Duodenal mucosa (tissue), 2 donors: ENCODE measurements at regions not wholly inside any gene's neighbourhood (a gene's known extent, or its start where the extent isn't known, plus 50 kb on each side); places are given as distances from the start of the nearest gene placed in this dataset.
"Not testable (repeated sequence)": the region's sequence is repeated elsewhere in the genome, so short reads cannot be mapped to it uniquely, and the experiment has no call there.

Source experiments
- H3K27ac ChIP-seq: one replicate; pipeline ENCODE4 v1.7.0; 2013; ENCODE audit warnings: low read depth, low read length
- H3K27me3 ChIP-seq, 2 donors: one replicate each; pipeline ENCODE4 v1.7.0; 2013; ENCODE audit warnings: low read length in 2 of 2, control low read depth in 1 of 2; ENCODE audit not compliant: insufficient read depth in 2 of 2, control insufficient read depth in 1 of 2
- H3K36me3 ChIP-seq, 2 donors: one replicate each; pipeline ENCODE4 v1.7.0; 2013; ENCODE audit warnings: low read length in 2 of 2, control low read depth in 1 of 2; ENCODE audit not compliant: insufficient read depth in 2 of 2, control insufficient read depth in 1 of 2
- H3K4me1 ChIP-seq, 2 donors: one replicate each; pipeline ENCODE4 v1.7.0; 2013; ENCODE audit warnings: low read length in 2 of 2, control low read depth in 1 of 2; ENCODE audit not compliant: insufficient read depth in 2 of 2, control insufficient read depth in 1 of 2
- H3K4me3 ChIP-seq, 2 donors: one replicate each; pipeline ENCODE4 v1.7.0; 2013; ENCODE audit warnings: low read length in 2 of 2, low read depth in 1 of 2
- H3K9ac ChIP-seq, 2 donors: one replicate each; pipeline ENCODE4 v1.7.0; 2013; ENCODE audit warnings: low read length in 2 of 2, low read depth in 1 of 2
- H3K9me3 ChIP-seq, 2 donors: one replicate each; pipeline ENCODE4 v1.7.0; 2013; ENCODE audit warnings: low read length in 2 of 2, control low read depth in 1 of 2; ENCODE audit not compliant: control insufficient read depth in 1 of 2

- Histone ChIP-seq H3K4me3 (no peak overlapping the region), H3K27ac (no peak overlapping the region), H3K4me1 (no peaks in the 10 kb centered on the region), H3K9me3 (no peaks in the 10 kb centered on the region), H3K36me3 (no peaks in the 10 kb centered on the region), H3K9ac (no peak overlapping the region), H3K27me3 (no peaks in the 10 kb centered on the region)
Measured at GRCh38 chr5:167389537-167389936, 901.9 kb upstream of the WWC1 start.

DNA sequence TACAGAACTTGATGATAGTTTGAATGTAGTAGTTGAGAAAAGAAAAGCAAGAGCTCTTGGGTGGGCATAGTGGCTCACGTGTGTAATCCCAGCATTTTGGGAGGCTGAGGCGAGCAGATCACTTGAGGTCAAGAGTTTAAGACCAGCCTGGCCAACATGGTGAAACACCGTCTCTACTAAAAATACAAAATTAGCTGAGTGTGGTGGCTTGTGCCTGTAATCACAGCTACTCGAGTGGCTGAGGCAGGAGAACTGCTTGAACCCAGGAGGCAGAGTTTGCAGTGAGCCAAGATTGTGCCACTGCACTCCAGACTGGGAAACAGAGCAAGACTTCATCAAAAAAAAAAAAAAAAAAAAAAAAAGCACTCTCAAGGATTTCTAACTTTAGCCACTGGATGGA, 900.2 kb upstream of the WWC1 start:
- not testable (repeated sequence) for H3K36me3 ChIP-seq, H3K27me3 ChIP-seq, H3K4me3 ChIP-seq, H3K9me3 ChIP-seq, H3K9ac ChIP-seq, H3K4me1 ChIP-seq, H3K27ac ChIP-seq

DNA sequence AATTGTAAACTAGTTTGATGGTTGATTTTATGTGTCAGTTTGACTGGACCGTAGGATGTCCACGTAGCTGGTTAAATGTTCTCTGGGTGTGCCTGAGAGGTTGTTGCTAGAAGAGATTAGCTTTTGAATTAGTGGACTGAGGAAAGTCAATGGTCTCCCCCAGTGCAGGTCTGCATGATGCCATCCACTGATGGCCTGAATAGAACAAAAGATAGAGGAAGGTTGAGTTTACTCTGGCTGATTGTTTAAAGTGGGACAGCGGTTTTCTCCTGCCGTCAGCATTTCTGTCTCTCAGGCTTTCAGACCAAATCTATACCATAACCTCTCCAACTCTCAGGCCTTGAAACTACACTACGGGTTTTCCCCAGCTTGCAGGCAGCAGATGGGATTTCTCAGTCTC, 899.2 kb upstream of the WWC1 start:
- H3K4me3 ChIP-seq = no peak overlapping the region
- no peaks in the 10 kb centered on the region for H3K4me1 ChIP-seq
- H3K27ac ChIP-seq = no peak overlapping the region
- no peaks in the 10 kb centered on the region for H3K36me3 ChIP-seq
- H3K9ac ChIP-seq = no peak overlapping the region
- H3K27me3 ChIP-seq = no peaks in the 10 kb centered on the region
- no peaks in the 10 kb centered on the region for H3K9me3 ChIP-seq

- Histone ChIP-seq H3K4me3 (no peak overlapping the region), H3K9ac (no peak overlapping the region), H3K27me3 (no peaks in the 10 kb centered on the region), H3K36me3 (no peaks in the 10 kb centered on the region), H3K4me1 (no peaks in the 10 kb centered on the region), H3K9me3 (no peaks in the 10 kb centered on the region), H3K27ac (no peak overlapping the region)
Measured at GRCh38 chr5:167393358-167393757, 898.1 kb upstream of the WWC1 start.

DNA sequence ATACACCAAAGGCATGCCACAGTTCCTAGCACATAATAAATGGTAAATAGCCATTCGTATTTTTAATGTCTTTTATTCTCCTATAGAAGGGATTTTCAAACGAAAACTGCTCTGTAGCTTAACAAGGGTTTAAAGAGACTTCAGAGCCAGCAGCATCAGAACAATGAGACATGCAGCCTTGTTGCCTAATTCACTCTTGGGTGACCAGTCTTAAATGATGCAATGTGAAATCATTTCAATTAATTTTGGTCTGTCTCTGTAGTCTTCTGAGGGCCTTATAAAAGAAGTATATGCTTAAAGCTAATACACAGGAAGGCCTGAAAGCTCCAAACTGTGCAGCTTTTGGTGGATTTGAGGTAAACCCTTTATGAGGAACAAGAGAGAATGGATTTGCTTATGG, 888.8 kb upstream of the WWC1 start:
- Histone ChIP-seq H3K4me3 (no peak overlapping the region), H3K9me3 (no peaks in the 10 kb centered on the region), H3K36me3 (no peaks in the 10 kb centered on the region), H3K27ac (no peak overlapping the region), H3K4me1 (peaks cover 0 to 7% of the 10 kb centered on the region in 2 donors), H3K9ac (no peak overlapping the region), H3K27me3 (no peaks in the 10 kb centered on the region)

DNA sequence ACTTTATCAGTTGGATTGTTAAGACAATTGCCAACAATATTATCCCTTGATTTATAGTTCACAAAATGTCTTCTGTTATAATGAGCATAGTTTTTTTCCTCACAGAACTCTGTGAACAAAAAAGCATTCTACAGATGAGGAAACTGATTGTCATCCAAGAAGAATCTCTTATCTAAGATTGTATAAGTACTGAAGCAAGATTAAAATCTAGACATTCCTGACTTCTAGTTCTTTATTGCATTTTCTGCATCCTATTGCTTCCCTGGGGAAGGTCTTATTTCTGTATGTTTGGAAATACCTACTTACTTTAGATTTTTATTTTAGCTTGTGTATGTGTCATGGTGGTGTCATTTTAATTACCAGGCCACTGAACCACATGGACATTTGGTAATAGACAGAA, 884.9 kb upstream of the WWC1 start:
- no peak overlapping the region for H3K9ac ChIP-seq
- no peaks in the 10 kb centered on the region for H3K9me3 ChIP-seq
- H3K4me3 ChIP-seq = no peak overlapping the region
- H3K27me3 ChIP-seq = no peaks in the 10 kb centered on the region
- peaks cover 0 to 7% of the 10 kb centered on the region in 2 donors for H3K4me1 ChIP-seq
- H3K36me3 ChIP-seq = no peaks in the 10 kb centered on the region
- no peak overlapping the region for H3K27ac ChIP-seq

- Histone ChIP-seq H3K9ac (no peak overlapping the region), H3K27me3 (no peaks in the 10 kb centered on the region), H3K4me1 (peaks cover 9 to 12% of the 10 kb centered on the region in 2 donors), H3K9me3 (no peaks in the 10 kb centered on the region), H3K36me3 (no peaks in the 10 kb centered on the region), H3K27ac (no peak overlapping the region), H3K4me3 (no peak overlapping the region)
Measured at GRCh38 chr5:167412556-167412955, 878.9 kb upstream of the WWC1 start.

DNA sequence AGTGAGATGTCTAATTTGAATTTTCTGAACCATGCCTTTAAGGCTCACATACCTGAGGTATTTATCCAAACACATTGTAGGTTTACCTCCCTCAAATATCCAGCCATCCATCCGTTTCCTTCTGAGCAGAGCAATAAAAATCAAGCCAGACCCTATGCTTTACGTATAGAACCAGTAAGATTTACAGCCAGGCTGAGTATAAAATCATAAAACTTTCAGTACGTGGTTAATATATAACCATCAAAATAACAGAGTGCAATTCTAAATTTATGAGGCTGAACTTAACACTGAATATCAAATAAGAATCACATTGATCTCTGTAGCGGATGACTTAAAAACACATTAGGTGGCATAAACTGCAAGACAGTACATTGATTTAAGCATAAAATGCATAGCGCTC, 877.9 kb upstream of the WWC1 start:
- Histone ChIP-seq H3K27ac (no peak overlapping the region), H3K36me3 (no peaks in the 10 kb centered on the region), H3K4me1 (peaks cover 9 to 12% of the 10 kb centered on the region in 2 donors), H3K9ac (no peak overlapping the region), H3K4me3 (no peak overlapping the region), H3K9me3 (no peaks in the 10 kb centered on the region), H3K27me3 (no peaks in the 10 kb centered on the region)

GRCh38 chr5:167414611-167415010, 876.8 kb upstream of the WWC1 start:
- Histone ChIP-seq H3K9ac (no peak overlapping the region), H3K36me3 (no peaks in the 10 kb centered on the region), H3K27ac (no peak overlapping the region), H3K4me3 (no peak overlapping the region), H3K27me3 (no peaks in the 10 kb centered on the region), H3K9me3 (no peaks in the 10 kb centered on the region), H3K4me1 (peaks cover 9 to 12% of the 10 kb centered on the region in 2 donors)

DNA sequence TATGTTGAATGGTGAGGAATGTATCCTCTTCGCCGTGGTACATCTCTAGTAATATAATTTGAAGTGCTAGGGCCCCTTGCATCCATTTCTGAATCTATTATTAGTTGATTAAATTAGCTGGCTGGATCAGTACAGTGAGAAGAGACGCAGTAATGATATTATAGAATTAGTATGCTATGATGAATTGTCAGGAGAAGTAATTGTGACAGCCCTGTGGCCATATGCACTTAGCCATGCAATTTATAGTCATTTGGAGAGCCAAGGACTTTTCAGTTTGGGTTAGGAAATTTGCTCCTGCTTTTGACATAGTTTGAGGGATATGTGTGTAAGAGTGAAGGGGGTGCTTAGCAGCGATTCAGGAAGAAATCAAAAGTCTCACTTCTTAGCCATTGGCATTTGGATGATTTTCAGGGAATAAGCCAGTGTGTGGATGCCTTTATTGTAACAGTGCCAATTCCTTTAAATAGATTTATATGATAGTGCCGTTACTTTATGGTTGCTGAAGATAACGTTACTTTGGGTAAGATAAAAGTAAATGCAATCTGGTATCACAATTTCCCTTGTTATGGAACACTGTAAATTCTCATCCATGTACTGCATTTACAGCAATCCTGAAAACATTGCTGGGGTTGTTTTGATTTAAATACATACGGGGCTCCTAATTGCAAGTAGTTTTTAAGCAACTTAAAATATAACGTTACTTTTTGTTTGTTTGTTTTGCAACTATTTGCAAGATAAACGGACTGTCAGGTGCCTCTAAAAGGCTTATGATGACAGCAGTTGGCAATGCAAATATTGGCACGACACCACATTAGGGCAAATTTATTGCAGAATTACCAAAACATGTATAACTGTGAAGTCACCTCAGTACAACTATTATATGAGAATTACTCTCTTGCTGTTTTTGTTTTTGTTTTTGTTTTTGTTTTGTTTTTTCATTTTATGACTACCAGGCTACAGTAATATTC, 875.4 kb upstream of the WWC1 start:
- no peaks in the 10 kb centered on the region for H3K27me3 ChIP-seq
- H3K9ac ChIP-seq = no peak overlapping the region
- no peaks in the 10 kb centered on the region for H3K9me3 ChIP-seq
- no peak overlapping the region for H3K27ac ChIP-seq
- H3K4me1 ChIP-seq = peaks cover 9 to 12% of the 10 kb centered on the region in 2 donors
- no peaks in the 10 kb centered on the region for H3K36me3 ChIP-seq
- no peak overlapping the region for H3K4me3 ChIP-seq
